A549 (cell line): ENCODE measurements at regions not wholly inside any gene's neighbourhood (a gene's known extent, or its start where the extent isn't known, plus 50 kb on each side); places are given as distances from the start of the nearest gene placed in this dataset.

Source experiments
- ATAC-seq, 2 experiments: fragments of 200-7000 bp in 1 of 2; fragments of >200 bp in 1 of 2; cut with Nextera tagmentation in 1 of 2; cut with Tn5 transposase in 1 of 2; 3 replicates each; pipeline versions ENCODE4 v1.8.0 to v1.9.1; 2018 to 2020; ENCODE audit warnings: mild to moderate bottlenecking in 1 of 2, moderate library complexity in 1 of 2
- CTCF ChIA-PET: fragments of 300-600 bp; sonication (Branson Sonifier 250); formaldehyde crosslinking; extraction: SDS; loops from one replicate; lab custom pipeline; 2021; ENCODE audit warnings: antibody characterized with exemption, inconsistent platforms; lab: Yijun Ruan, JAX
- POLR2A ChIA-PET: fragments of 350-600 bp; formaldehyde crosslinking; extraction: SDS; loops from one replicate; lab custom pipeline; 2021; ENCODE audit warnings: antibody characterized with exemption, inconsistent platforms; lab: Yijun Ruan, JAX
- DNase-seq, 2 experiments: peaks; one replicate each; pipeline versions ENCODE4 v3.0.0 to v3.0.0-alpha.2; 2011 to 2016; ENCODE audit warnings: low read depth in 1 of 2, low spot score in 1 of 2
- FAIRE-seq: peaks from 2 replicates; lab custom pipeline; 2011; peaks lifted over from hg19 to GRCh38; lab: Jason Lieb, UNC
- H3K27ac ChIP-seq, 2 experiments: fragments of >200 bp; sonication (Bioruptor Twin); formaldehyde crosslinking; 3 replicates each; pipeline ENCODE4 v1.5.1; 2016 to 2017
- H3K4me1 ChIP-seq: fragments of >200 bp; sonication (Bioruptor Twin); formaldehyde crosslinking; 3 replicates; pipeline ENCODE4 v1.6.1; 2016
- H3K4me2 ChIP-seq: fragments of >200 bp; sonication (Bioruptor Twin); formaldehyde crosslinking; 3 replicates; pipeline ENCODE4 v1.6.1; 2016
- H3K4me3 ChIP-seq: fragments of >200 bp; sonication (Bioruptor Twin); formaldehyde crosslinking; 3 replicates; pipeline ENCODE4 v1.5.1; 2016
- H3K9me3 ChIP-seq: fragments of >200 bp; sonication (Bioruptor Twin); formaldehyde crosslinking; 3 replicates; pipeline ENCODE4 v1.6.1; 2016
- BHLHE40 ChIP-seq: IDR thresholded peaks from 2 replicates; pipeline ENCODE4 v1.6.1; 2012; ENCODE audit warnings: low read depth, low read length, inconsistent platforms
- CBX8 ChIP-seq: fragments of 200-600 bp; sonication (generic); IDR thresholded peaks from 2 replicates; pipeline ENCODE4 v1.6.1; 2016
- CTCF ChIP-seq: fragments of >200 bp; sonication (Bioruptor Twin); formaldehyde crosslinking; IDR thresholded peaks from 3 replicates; pipeline ENCODE4 v1.5.1; 2016
- ELK1 ChIP-seq: fragments of 150-350 bp; IDR thresholded peaks from 2 replicates; pipeline ENCODE4 v1.6.1; 2014; ENCODE audit warnings: low read depth, mild to moderate bottlenecking, low read length
- ESRRA ChIP-seq: fragments of 150-350 bp; IDR thresholded peaks from 2 replicates; pipeline ENCODE4 v1.6.1; 2014; ENCODE audit warnings: mild to moderate bottlenecking, low read length, borderline replicate concordance
- GATA3 ChIP-seq: IDR thresholded peaks from 2 replicates; pipeline ENCODE4 v1.6.1; 2012; ENCODE audit warnings: borderline replicate concordance
- HMGXB4 ChIP-seq: fragments of 250-450 bp; sonication (Bioruptor Pico); IDR thresholded peaks from 2 replicates; pipeline ENCODE4 v1.5.0; 2021; ENCODE audit warnings: mild to moderate bottlenecking, moderate library complexity, borderline replicate concordance
- HOXB13 ChIP-seq: fragments of 250-450 bp; sonication (Bioruptor Pico); IDR thresholded peaks from 2 replicates; pipeline ENCODE4 v1.5.0; 2020; ENCODE audit warnings: low read depth, mild to moderate bottlenecking, moderate library complexity
- JUN ChIP-seq, 2 experiments: fragments of >200 bp; sonication (Bioruptor Twin); formaldehyde crosslinking; IDR thresholded peaks; 2 replicates in 1 of 2; 3 replicates in 1 of 2; pipeline ENCODE4 v1.6.1; 2016 to 2017
- MAFK ChIP-seq: fragments of 450-650 bp; IDR thresholded peaks from 2 replicates; pipeline ENCODE4 v1.6.1; 2014; ENCODE audit not compliant: partially characterized antibody
- MAX ChIP-seq: IDR thresholded peaks from 2 replicates; pipeline ENCODE4 v1.6.1; 2012
- NFE2L2 ChIP-seq: fragments of 150-350 bp; conservative IDR thresholded peaks from 2 replicates; pipeline ENCODE4 v1.6.1; 2014; ENCODE audit warnings: low read length
- PBX3 ChIP-seq: IDR thresholded peaks from 2 replicates; pipeline ENCODE4 v1.6.1; 2012
- POLR2A ChIP-seq: IDR thresholded peaks from 2 replicates; pipeline ENCODE4 v1.6.1; 2012; ENCODE audit warnings: mild to moderate bottlenecking, low read length
- POLR2AphosphoS2 ChIP-seq: conservative IDR thresholded peaks from 2 replicates; pipeline ENCODE4 v1.6.1; 2012; ENCODE audit warnings: low read length, improper control_type of control experiment, inconsistent platforms
- RFX5 ChIP-seq: fragments of 450-650 bp; IDR thresholded peaks from 2 replicates; pipeline ENCODE4 v1.7.1; 2014; ENCODE audit warnings: antibody characterized with exemption, mild to moderate bottlenecking, moderate library complexity
- SMC3 ChIP-seq: fragments of >200 bp; sonication (Bioruptor Twin); formaldehyde crosslinking; IDR thresholded peaks from 3 replicates; pipeline ENCODE4 v1.6.1; 2018; ENCODE audit warnings: inconsistent platforms
- TFCP2L1 ChIP-seq: fragments of 250-450 bp; sonication (Bioruptor Pico); IDR thresholded peaks from 2 replicates; pipeline ENCODE4 v1.5.0; 2021; ENCODE audit warnings: mild to moderate bottlenecking
- TP53 ChIP-seq: fragments of 250-450 bp; sonication (Bioruptor Pico); IDR thresholded peaks from 2 replicates; pipeline ENCODE4 v1.5.0; 2021; ENCODE audit warnings: mild to moderate bottlenecking, moderate library complexity
- USF2 ChIP-seq: fragments of 450-650 bp; IDR thresholded peaks from 2 replicates; pipeline ENCODE4 v1.6.1; 2014; ENCODE audit warnings: antibody characterized with exemption
- WGBS: methylation state at CpG from one replicate; pipeline ENCODE4 v1.1.6; 2017; ENCODE audit errors: missing lambda C conversion rate; 5-methylcytosine and 5-hydroxymethylcytosine counted together

- ATAC-seq (no peak), FAIRE-seq (no peak), DNase-seq (no peak)
- TF ChIP-seq JUN (IDR thresholded peaks at IDR 0.05) (no peak), CBX8 (no peak), TP53 (CRISPR knock-in tag) (no peak), HOXB13 (CRISPR knock-in tag) (no peak), MAFK (no peak), ELK1 (no peak), CTCF (no peak), NFE2L2 (no peak), BHLHE40 (no peak), TFCP2L1 (CRISPR knock-in tag) (no peak), HMGXB4 (CRISPR knock-in tag) (no peak), GATA3 (no peak), MAX (no peak)
- no peak overlapping the region for H3K27ac ChIP-seq
- H3K4me1 ChIP-seq: peaks cover 11% of the 10 kb centered on the region
- no peak overlapping the region for H3K4me3 ChIP-seq
- no peak overlapping the region for H3K4me2 ChIP-seq
- 13% methylated on average over 1 of the region's 1 CpG for WGBS
- peaks cover 8% of the 10 kb centered on the region; the same call in 2 of the 3 replicates for H3K9me3 ChIP-seq
- ChIA-PET CTCF (no interaction called here), POLR2A (no interaction called here)
These were observed 98.3 kb upstream of the OTOS start for GRCh38 chr2:240238786-240239185.

- 11% methylated on average over 1 of the region's 1 CpG for WGBS
- H3K4me2 ChIP-seq: no peak overlapping the region
- no peak overlapping the region for H3K27ac ChIP-seq
- DNase-seq: no peak
- ChIA-PET POLR2A (no interaction called here), CTCF (no interaction called here)
- no peak overlapping the region for H3K4me3 ChIP-seq
- peaks cover 8% of the 10 kb centered on the region; the same call in 2 of the 3 replicates for H3K9me3 ChIP-seq
- FAIRE-seq: no peak
- no peak for ATAC-seq
- TF ChIP-seq POLR2AphosphoS2: no peak
- TF ChIP-seq TFCP2L1 (CRISPR knock-in tag): no peak
- TF ChIP-seq USF2: no peak
- TF ChIP-seq CBX8: no peak
- TF ChIP-seq PBX3: no peak
- TF ChIP-seq CTCF: no peak
- TF ChIP-seq RFX5: no peak
- TF ChIP-seq POLR2A: no peak
- TF ChIP-seq ESRRA: no peak
- TF ChIP-seq SMC3: no peak
- peaks cover 6% of the 10 kb centered on the region; the same call in 2 of the 3 replicates for H3K4me1 ChIP-seq
These were observed 98.9 kb upstream of the OTOS start for GRCh38 chr2:240239325-240239724.
